IPS DF 19.7 (cell line): ENCODE measurements at regions not wholly inside any gene's neighbourhood (a gene's known extent, or its start where the extent isn't known, plus 50 kb on each side); places are given as distances from the start of the nearest gene placed in this dataset.

Experiments used
- DNase-seq: peaks from one replicate; pipeline ENCODE4 v3.0.0-alpha.2; 2013; ENCODE audit warnings: low read depth, low spot score

- no peak for DNase-seq
These were observed 321.0 kb downstream of the BCL11B start for GRCh38 chr14:98951031-98951430.

GRCh38 chr14:98951521-98952152 is 320.4 kb downstream of the BCL11B start:
- DNase-seq, result no peak

GRCh38 chr14:98952593-98953350 is 319.2 kb downstream of the BCL11B start:
- no peak for DNase-seq

GRCh38 chr14:98953551-98954348 is 318.2 kb downstream of the BCL11B start:
- no peak for DNase-seq

GRCh38 chr14:98954349-98955000 is 317.5 kb downstream of the BCL11B start:
- no peak for DNase-seq

- DNase-seq, result no peak
These were observed 316.8 kb downstream of the BCL11B start for GRCh38 chr14:98955036-98955740.

- no peak for DNase-seq
These were observed 316.3 kb downstream of the BCL11B start for GRCh38 chr14:98955741-98956070.

- DNase-seq, result no peak
These were observed 315.8 kb downstream of the BCL11B start for GRCh38 chr14:98956181-98956580.

GRCh38 chr14:98956661-98957060 is 315.3 kb downstream of the BCL11B start:
- DNase-seq, result no peak

- no peak for DNase-seq
These were observed 314.6 kb downstream of the BCL11B start for GRCh38 chr14:98957211-98958047.

GRCh38 chr14:98958048-98958631 is 313.9 kb downstream of the BCL11B start:
- no peak for DNase-seq

GRCh38 chr14:98958632-98959031 is 313.4 kb downstream of the BCL11B start:
- DNase-seq, result no peak

GRCh38 chr14:98959410-98959809 is 312.6 kb downstream of the BCL11B start:
- DNase-seq, result no peak

GRCh38 chr14:98959958-98960616 is 311.9 kb downstream of the BCL11B start:
- no peak for DNase-seq

GRCh38 chr14:98960617-98961013 is 311.4 kb downstream of the BCL11B start:
- DNase-seq, result no peak

- no peak for DNase-seq
These were observed 310.8 kb downstream of the BCL11B start for GRCh38 chr14:98961191-98961590.

- DNase-seq, result no peak
These were observed 309.9 kb downstream of the BCL11B start for GRCh38 chr14:98962118-98962517.

- DNase-seq, result no peak
These were observed 308.4 kb downstream of the BCL11B start for GRCh38 chr14:98963610-98964009.

- no peak for DNase-seq
These were observed 307.8 kb downstream of the BCL11B start for GRCh38 chr14:98964171-98964570.

- no peak for DNase-seq
These were observed 306.9 kb downstream of the BCL11B start for GRCh38 chr14:98965076-98965475.
